IPS-20b (cell line): ENCODE measurements at regions not wholly inside any gene's neighbourhood (a gene's known extent, or its start where the extent isn't known, plus 50 kb on each side); places are given as distances from the start of the nearest gene placed in this dataset.

Experiments used
- H3K27ac ChIP-seq: one replicate; pipeline ENCODE4 v1.5.1; 2013; ENCODE audit warnings: low read length
- H3K27me3 ChIP-seq: 2 replicates; pipeline ENCODE4 v1.6.1; 2013; ENCODE audit warnings: mild to moderate bottlenecking, low read length, inconsistent platforms; ENCODE audit not compliant: insufficient read depth
- H3K36me3 ChIP-seq: 2 replicates; pipeline ENCODE4 v1.6.1; 2013; ENCODE audit warnings: low read depth, mild to moderate bottlenecking, inconsistent platforms, low read length, moderate library complexity; ENCODE audit not compliant: insufficient read depth
- H3K4me1 ChIP-seq: 2 replicates; pipeline ENCODE4 v1.6.1; 2013; ENCODE audit warnings: mild to moderate bottlenecking, control low read depth, inconsistent platforms, low read length, moderate library complexity; ENCODE audit not compliant: insufficient read depth
- H3K4me3 ChIP-seq: 2 replicates; pipeline ENCODE4 v1.5.1; 2013; ENCODE audit warnings: mild to moderate bottlenecking, low read length, inconsistent platforms
- H3K9ac ChIP-seq: 2 replicates; pipeline ENCODE4 v1.6.1; 2013; ENCODE audit warnings: low read depth, mild to moderate bottlenecking, inconsistent platforms, low read length, moderate library complexity
- H3K9me3 ChIP-seq: 2 replicates; pipeline ENCODE4 v1.6.1; 2013; ENCODE audit warnings: mild to moderate bottlenecking, low read depth, low read length, inconsistent platforms; ENCODE audit not compliant: insufficient read depth

DNA sequence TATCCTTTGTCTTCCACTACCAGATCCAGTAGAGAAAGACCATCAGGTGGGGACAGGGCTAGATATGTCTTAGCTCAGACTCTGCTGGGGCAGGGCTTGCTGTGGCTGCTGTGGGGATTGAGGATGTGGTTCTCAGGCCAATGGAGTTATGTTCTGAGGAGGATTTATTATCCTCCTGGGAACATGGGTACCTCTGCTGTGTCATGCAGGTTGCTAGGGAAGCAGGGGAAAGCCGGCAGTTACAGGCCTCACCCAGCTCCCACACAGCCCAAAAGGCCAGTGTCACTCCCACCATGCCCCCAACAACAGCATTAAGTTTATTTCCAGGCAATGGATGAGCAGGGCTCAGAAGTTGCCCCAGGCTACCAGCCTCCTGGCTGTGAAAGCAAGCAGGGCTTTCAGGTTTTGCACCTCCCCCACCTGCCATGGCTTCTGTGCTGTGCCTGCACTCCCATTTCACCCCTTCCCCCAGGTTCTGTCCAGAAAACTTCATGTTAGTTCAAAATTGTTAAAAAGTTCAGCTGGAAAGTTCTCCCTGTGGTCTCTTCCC, 879.9 kb downstream of the ARAP2 start:
- Histone ChIP-seq H3K36me3 (no peaks in the 10 kb centered on the region), H3K4me1 (peaks cover 5% of the 10 kb centered on the region; the same call in 1 of the 2 replicates), H3K9ac (no peak overlapping the region), H3K27me3 (no peaks in the 10 kb centered on the region), H3K27ac (no peak overlapping the region), H3K9me3 (no peaks in the 10 kb centered on the region; the same call in 1 of the 2 replicates), H3K4me3 (no peak overlapping the region)

DNA sequence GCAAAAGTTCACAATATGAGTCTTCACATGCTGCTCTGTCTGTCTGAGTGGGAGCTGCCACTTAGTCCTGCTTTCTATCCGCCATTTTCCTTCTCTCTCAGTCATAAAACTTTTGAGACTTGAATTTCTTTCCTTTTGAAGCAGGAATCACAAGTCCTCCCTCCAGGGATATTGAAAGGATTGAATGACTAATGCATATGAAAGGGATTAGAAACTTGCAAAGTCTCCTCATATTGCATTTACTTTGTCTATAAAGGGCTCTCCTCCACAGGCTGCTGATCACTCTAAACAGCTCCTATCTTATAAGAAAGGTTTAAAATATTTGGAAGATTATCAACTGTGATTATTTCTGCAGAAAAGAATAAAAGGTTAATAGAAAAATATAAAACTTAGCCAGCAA, 879.1 kb downstream of the ARAP2 start:
- Histone ChIP-seq H3K27ac (no peak overlapping the region), H3K9ac (no peak overlapping the region), H3K27me3 (no peaks in the 10 kb centered on the region), H3K36me3 (no peaks in the 10 kb centered on the region), H3K4me3 (no peak overlapping the region), H3K9me3 (no peaks in the 10 kb centered on the region; the same call in 1 of the 2 replicates), H3K4me1 (peaks cover 5% of the 10 kb centered on the region; the same call in 1 of the 2 replicates)

DNA sequence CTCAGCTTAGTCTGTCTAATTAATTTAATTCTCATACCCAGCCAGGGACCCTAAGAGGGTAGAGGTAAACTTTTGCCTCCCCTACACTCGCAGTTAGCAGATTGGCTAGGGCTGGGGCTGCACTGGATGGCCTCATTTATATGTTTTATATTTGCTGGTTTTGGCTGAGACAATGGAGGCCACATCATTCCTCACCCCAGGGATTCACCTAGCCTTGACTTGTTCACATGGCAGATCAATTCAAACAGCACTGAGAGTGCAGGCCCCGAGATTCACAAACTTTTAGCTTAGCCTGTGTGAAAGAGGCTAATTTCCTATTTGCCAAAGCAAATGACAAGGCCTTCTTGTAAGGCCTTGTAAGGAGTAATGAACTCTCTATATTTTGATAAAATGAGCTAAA, 844.4 kb downstream of the ARAP2 start:
- Histone ChIP-seq H3K27me3 (no peaks in the 10 kb centered on the region), H3K4me1 (no peaks in the 10 kb centered on the region), H3K27ac (no peak overlapping the region), H3K9ac (no peak overlapping the region), H3K9me3 (no peaks in the 10 kb centered on the region), H3K36me3 (no peaks in the 10 kb centered on the region), H3K4me3 (no peak overlapping the region)

DNA sequence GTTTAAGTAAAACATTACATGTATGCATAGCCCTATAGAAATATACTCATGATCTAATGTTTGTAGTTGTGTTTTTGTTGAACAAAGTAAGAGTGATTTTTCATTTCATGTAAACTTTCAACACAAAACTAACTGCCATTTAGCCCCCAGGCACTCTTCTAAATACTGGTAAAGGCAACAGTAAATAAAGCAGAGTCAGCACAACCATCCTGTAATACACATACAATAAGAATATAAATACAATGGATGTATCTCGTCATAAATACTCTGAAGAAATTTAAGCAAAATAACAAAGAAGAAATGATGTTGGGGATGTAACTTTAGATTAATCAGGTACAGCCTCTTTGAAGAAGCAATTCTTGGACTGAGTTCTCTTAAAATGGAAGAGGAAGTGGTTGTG, 821.2 kb downstream of the ARAP2 start:
- Histone ChIP-seq H3K9ac (no peak overlapping the region), H3K36me3 (no peaks in the 10 kb centered on the region), H3K4me1 (no peaks in the 10 kb centered on the region)

DNA sequence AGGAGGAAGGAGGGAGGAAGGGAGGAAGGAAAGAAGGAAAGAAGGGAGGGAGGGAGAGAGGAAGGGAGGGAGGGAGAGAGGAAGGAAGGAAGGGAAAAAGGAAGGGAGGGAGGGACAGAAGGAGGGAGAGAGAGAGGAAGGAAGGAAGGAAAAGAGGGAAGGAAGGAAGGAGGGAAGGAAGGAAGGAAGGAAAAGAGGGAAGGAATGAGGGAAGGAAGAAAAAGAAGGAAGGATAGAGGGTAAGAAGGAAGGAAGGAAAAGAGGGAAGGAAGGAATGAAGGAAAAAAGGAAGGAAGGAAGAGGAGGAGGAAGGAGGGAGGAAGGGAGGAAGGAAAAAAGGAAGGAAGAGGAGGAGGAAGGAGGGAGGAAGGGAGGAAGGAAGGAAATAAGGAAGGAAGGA, 796.8 kb downstream of the ARAP2 start:
- H3K27me3 ChIP-seq = no peaks in the 10 kb centered on the region
- no peaks in the 10 kb centered on the region for H3K36me3 ChIP-seq
- no peak overlapping the region for H3K9ac ChIP-seq
- peaks cover 24% of the 10 kb centered on the region for H3K9me3 ChIP-seq
- H3K4me3 ChIP-seq = no peak overlapping the region
- no peaks in the 10 kb centered on the region for H3K4me1 ChIP-seq
- no peak overlapping the region for H3K27ac ChIP-seq

More for the DNA sequence above, 821.2 kb downstream of the ARAP2 start:
- Histone ChIP-seq H3K27ac (no peak overlapping the region), H3K9me3 (no peaks in the 10 kb centered on the region), H3K4me3 (no peak overlapping the region), H3K27me3 (no peaks in the 10 kb centered on the region)

DNA sequence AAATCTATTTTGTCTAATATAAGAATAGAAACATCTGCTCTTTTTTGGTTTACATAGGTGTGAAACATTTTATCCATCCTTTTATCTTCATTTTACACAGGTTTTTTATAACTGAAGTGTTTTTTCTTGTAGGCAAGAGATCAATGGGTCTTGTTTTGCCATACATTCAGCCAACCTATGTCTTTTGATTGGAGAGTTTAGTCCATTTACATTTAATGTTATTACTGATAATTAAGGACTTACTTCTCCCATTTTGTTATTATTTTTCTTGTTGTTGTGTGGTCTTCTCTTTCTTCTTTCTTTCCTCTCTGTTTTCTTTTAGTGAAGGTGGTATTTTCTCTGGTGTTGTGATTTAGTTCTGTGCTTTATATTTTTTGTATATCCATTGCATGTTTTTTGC, 785.3 kb downstream of the ARAP2 start:
- no peaks in the 10 kb centered on the region for H3K36me3 ChIP-seq
- H3K9me3 ChIP-seq = peaks cover 5% of the 10 kb centered on the region; the same call in 1 of the 2 replicates
- H3K4me1 ChIP-seq = no peaks in the 10 kb centered on the region

DNA sequence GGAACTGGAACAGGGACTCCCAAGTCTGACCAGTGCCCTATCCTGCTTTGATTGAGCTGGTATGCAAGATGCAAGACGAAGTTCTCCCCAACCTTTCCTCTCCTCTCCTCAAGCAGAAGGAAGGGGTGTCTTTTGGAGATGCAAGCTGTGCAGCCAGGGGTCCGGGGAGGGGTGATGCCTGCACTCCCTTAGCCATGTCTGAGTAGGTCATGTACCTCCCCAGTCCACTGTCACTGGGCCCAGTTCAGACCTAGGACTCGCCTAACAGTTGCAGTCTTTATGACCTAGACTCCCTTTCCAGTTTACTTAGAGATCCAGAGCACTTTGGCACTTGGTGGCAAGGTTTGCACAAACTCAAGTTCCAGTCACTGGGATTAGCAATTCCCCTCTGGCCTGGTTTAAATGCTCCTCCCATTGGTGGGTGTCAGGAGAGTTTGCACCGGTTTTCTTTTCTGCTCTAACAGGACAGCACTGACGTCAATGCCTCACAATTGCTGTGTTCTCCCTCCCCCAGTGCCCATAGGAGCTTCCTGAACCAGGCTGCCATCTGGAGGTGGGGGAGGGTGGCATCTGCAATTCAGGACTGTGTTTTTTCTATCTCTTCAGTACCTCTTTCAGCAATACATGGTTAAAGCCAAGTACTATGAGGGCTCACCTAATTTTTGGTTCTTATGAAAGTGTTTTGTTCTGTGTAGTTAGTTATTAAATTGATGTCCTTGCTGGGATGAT, 782.2 kb downstream of the ARAP2 start:
- H3K4me1 ChIP-seq = 0 out of 2 replicates have a peak, but pooled peaks cover 4% of the 10 kb centered on the region
- no peaks in the 10 kb centered on the region for H3K36me3 ChIP-seq
- H3K9ac ChIP-seq = no peak overlapping the region
- H3K9me3 ChIP-seq = peaks cover 5% of the 10 kb centered on the region; the same call in 1 of the 2 replicates
- no peak overlapping the region for H3K4me3 ChIP-seq
- no peaks in the 10 kb centered on the region for H3K27me3 ChIP-seq
- H3K27ac ChIP-seq = no peak overlapping the region

More for the DNA sequence above, 785.3 kb downstream of the ARAP2 start:
- H3K4me3 ChIP-seq = no peak overlapping the region
- no peak overlapping the region for H3K27ac ChIP-seq
- H3K9ac ChIP-seq = no peak overlapping the region
- no peaks in the 10 kb centered on the region for H3K27me3 ChIP-seq

DNA sequence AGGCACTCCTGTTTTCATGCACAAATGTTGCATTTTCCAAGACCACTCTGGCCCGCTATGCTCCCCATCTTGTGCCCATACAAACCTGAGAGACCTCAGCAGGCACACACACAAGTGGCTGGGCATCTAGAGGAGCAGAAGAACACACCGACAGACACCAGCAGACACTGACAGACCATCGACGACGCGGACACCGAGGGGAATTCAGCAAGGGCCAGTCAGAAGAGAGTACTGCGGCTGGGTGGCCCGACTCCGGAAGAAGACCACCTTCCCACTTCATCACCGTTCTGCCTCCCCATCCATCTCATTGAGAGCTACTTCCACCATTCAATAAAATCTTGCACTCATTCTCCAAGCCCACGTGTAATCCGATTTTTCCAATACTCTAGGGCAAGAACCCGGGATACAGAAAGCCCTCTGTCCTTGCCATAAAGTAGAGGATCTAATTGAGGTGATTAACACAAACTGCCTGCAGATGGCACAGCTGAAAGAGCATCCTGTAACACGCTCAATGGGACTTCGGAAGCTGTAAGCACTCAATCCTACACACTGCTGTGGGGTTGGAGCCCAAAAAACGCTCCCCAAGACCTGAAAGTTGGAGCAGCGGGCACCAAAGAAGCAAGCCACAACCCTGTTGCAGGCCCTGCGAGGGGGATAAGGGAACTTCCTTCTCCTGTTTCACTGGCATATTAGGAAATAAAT, 780.9 kb downstream of the ARAP2 start:
- Histone ChIP-seq H3K27me3 (no peaks in the 10 kb centered on the region), H3K27ac (no peak overlapping the region), H3K4me3 (no peak overlapping the region), H3K9ac (no peak overlapping the region), H3K4me1 (0 out of 2 replicates have a peak, but pooled peaks cover 4% of the 10 kb centered on the region), H3K36me3 (no peaks in the 10 kb centered on the region), H3K9me3 (peaks cover 5% of the 10 kb centered on the region; the same call in 1 of the 2 replicates)

DNA sequence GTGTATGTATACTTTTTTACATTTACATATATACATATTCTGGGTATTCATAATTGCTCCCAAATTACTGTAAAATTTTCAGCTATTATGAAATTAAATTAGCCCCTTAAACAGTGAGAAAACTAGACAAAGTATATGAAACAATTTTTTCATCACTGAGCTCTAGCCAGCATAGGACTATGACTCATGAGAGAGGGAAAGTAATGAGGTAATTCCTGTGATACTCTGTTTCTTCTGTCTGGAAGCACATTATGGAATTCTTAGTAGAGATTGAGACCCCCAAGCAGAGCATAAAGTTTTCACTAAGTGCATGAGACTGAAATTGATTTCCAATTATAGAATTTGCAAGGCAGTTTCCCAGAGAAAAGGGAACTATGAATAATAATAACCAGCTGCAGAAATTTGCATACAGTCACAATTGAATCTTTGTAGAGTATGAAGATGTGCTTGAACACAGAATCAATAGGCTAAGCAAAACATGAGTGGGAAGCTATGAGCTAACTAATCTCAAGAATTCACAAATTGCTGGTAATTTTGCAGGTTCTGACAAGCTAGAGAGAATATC, 779.3 kb downstream of the ARAP2 start:
- 0 out of 2 replicates have a peak, but pooled peaks cover 4% of the 10 kb centered on the region for H3K4me1 ChIP-seq
- no peak overlapping the region for H3K27ac ChIP-seq
- no peak overlapping the region for H3K4me3 ChIP-seq
- no peaks in the 10 kb centered on the region for H3K9me3 ChIP-seq
- no peaks in the 10 kb centered on the region for H3K27me3 ChIP-seq
- H3K9ac ChIP-seq = no peak overlapping the region
- H3K36me3 ChIP-seq = no peaks in the 10 kb centered on the region

DNA sequence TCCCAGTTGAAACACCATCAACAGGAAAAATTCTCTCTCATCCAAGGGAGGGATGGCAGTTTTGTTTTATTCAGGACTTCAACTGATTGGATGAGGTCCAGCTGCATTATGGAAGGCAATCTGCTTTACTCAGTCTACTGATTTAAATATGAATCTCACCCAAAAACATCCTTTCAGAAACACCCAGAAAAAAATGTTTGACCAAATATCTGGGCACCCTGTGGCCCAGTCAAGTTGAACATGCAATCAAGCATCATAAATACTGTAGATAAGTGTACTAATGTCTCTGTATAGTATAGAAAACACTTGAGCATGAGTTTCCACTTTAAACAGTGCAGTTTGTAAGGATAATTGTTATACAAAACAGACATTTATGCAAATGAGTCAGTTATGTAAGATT, 753.2 kb downstream of the ARAP2 start:
- H3K9ac ChIP-seq = no peak overlapping the region
- H3K9me3 ChIP-seq = peaks cover 5% of the 10 kb centered on the region; the same call in 1 of the 2 replicates
- H3K27ac ChIP-seq = no peak overlapping the region
- no peaks in the 10 kb centered on the region for H3K27me3 ChIP-seq
- H3K4me3 ChIP-seq = no peak overlapping the region
- H3K4me1 ChIP-seq = no peaks in the 10 kb centered on the region
- no peaks in the 10 kb centered on the region for H3K36me3 ChIP-seq

DNA sequence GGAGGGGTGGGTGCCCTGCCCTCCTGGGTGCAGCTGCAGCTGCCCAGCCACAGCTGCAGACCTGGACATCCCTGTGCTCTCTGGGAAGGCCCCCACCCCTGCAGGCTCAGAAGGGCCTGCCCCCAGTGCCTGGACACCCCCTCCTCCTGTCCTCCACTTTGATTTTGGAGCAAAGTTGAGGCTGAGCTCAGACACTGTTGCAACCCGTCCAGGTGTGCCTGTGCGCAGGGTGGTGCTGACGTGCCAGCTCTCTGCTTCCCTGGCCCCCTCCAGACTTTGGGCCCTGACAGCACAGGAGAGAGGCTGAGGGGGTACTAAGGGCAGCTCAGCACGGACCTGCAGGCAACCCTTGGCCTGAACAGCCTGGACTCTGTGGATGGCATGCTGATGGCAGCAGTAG, 750.3 kb downstream of the ARAP2 start:
- H3K4me1 ChIP-seq = no peaks in the 10 kb centered on the region
- no peak overlapping the region for H3K9ac ChIP-seq
- H3K9me3 ChIP-seq = peaks cover 5% of the 10 kb centered on the region; the same call in 1 of the 2 replicates
- no peaks in the 10 kb centered on the region for H3K36me3 ChIP-seq
- H3K4me3 ChIP-seq = no peak overlapping the region
- no peak overlapping the region for H3K27ac ChIP-seq
- H3K27me3 ChIP-seq = no peaks in the 10 kb centered on the region
